Adrenal gland (tissue), 9 donors: ENCODE measurements at regions not wholly inside any gene's neighbourhood (a gene's known extent, or its start where the extent isn't known, plus 50 kb on each side); places are given as distances from the start of the nearest gene placed in this dataset.

Experiments used
- DNase-seq, 7 donors: peaks; one replicate each; pipeline ENCODE4 v3.0.0-alpha.2; 2019 to 2020
- H3K27ac ChIP-seq, 5 donors: fragments of 200-600 bp; sonication (generic) in 4 of 5; 1 replicate in 3 of 5; 2 replicates in 2 of 5; pipeline versions ENCODE4 v1.5.1 to v1.8.0; 2016 to 2020; ENCODE audit warnings: mild to moderate bottlenecking in 1 of 5
- H3K27me3 ChIP-seq: fragments of 200-600 bp; 2 replicates; pipeline ENCODE4 v1.8.0; 2021
- H3K36me3 ChIP-seq, 2 donors: fragments of 200-600 bp; replicated peaks in 1 of 2; 1 replicate in 1 of 2; 2 replicates in 1 of 2; pipeline versions ENCODE4 v1.5.1 to v1.8.0; 2018 to 2022
- H3K4me1 ChIP-seq, 2 donors: fragments of 200-600 bp; replicated peaks in 1 of 2; 1 replicate in 1 of 2; 2 replicates in 1 of 2; pipeline versions ENCODE4 v1.5.1 to v1.8.0; 2018 to 2021
- H3K4me3 ChIP-seq, 4 donors: fragments of 200-600 bp; sonication (generic) in 3 of 4; one replicate each; pipeline ENCODE4 v1.5.1; 2016 to 2018
- H3K9me3 ChIP-seq, 3 donors: fragments of 200-600 bp; sonication (generic) in 1 of 3; replicated peaks in 1 of 3; 1 replicate in 2 of 3; 2 replicates in 1 of 3; pipeline versions ENCODE4 v1.5.1 to v1.8.0; 2016 to 2021
- POLR2A ChIP-seq, 2 donors: fragments of 450-650 bp; IDR thresholded peaks; one replicate each; pipeline ENCODE4 v1.6.1; 2017; ENCODE audit warnings: antibody characterized with exemption in 2 of 2, mild to moderate bottlenecking in 2 of 2, moderate library complexity in 1 of 2
- WGBS, 4 donors: extraction: QIAGEN DNeasy Blood & Tissue Kit in 2 of 4; methylation state at CpG; one replicate each; pipeline versions ENCODE4 v1.1.5 to v1.1.7; 2013 to 2017; 5-methylcytosine and 5-hydroxymethylcytosine counted together
- intact Hi-C, 2 donors: fragments of 100-400 bp; cut with DNase I; formaldehyde crosslinking; loops; one replicate each; pipeline versions ENCODE4 v1.14.1 to v1.15.0; 2022 to 2023
- TF ChIP-seq, protein P1 (sequence below), 6 experiments: fragments of 450-650 bp in 4 of 6; fragments of 200-600 bp in 2 of 6; sonication (generic) in 1 of 6; IDR thresholded peaks; 1 replicate in 5 of 6; 2 replicates in 1 of 6; pipeline versions ENCODE4 v1.5.1 to v1.8.0; 2016 to 2021; ENCODE audit warnings: antibody characterized with exemption in 6 of 6, mild to moderate bottlenecking in 2 of 6, moderate library complexity in 1 of 6
- donor health status: healthy with polysubstance abuse.
- donor health status: Bipolar disorder and iron deficiency.
- donor health status: DM: yes; HTN: yes; CAD: no.
- donor health status: DM: no; HTN: no; CAD: no.
- donor health status: DM: no; HTN: no; CAD: no.

DNA sequence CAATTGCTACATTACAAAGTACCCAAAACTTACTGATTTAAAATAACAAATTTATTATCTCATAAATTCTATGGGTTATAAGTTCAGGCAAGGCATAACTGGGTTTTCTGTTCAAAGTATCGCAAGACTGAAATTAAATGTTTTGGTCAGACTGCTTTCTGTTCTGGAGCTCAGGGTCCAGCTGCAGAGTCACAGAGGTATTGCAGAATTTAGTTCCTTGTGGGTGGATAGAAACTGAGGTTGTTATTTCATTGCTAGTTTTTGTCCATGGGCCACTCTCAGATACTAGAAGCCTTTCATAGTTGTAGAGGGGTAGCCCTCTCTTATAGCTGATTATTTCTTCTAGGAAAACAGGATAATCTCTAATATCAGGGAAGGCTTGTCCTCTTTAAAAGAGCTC, 467.9 kb downstream of the TRHDE start:
- Histone ChIP-seq H3K9me3 (peaks cover 0 to 7% (median 0%) of the 10 kb centered on the region in 3 donors), H3K27ac (no peak overlapping the region), H3K4me3 (no peak overlapping the region), H3K36me3 (no peaks in the 10 kb centered on the region), H3K27me3 (no peaks in the 10 kb centered on the region), H3K4me1 (no peaks in the 10 kb centered on the region)
- TF ChIP-seq, protein P1, sequence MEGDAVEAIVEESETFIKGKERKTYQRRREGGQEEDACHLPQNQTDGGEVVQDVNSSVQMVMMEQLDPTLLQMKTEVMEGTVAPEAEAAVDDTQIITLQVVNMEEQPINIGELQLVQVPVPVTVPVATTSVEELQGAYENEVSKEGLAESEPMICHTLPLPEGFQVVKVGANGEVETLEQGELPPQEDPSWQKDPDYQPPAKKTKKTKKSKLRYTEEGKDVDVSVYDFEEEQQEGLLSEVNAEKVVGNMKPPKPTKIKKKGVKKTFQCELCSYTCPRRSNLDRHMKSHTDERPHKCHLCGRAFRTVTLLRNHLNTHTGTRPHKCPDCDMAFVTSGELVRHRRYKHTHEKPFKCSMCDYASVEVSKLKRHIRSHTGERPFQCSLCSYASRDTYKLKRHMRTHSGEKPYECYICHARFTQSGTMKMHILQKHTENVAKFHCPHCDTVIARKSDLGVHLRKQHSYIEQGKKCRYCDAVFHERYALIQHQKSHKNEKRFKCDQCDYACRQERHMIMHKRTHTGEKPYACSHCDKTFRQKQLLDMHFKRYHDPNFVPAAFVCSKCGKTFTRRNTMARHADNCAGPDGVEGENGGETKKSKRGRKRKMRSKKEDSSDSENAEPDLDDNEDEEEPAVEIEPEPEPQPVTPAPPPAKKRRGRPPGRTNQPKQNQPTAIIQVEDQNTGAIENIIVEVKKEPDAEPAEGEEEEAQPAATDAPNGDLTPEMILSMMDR (IDR thresholded peaks at IDR 0.05) = no peak
- TF ChIP-seq POLR2A (IDR thresholded peaks at IDR 0.05) = no peak
- no peak for DNase-seq
- intact Hi-C loops = no loop called here
- WGBS, 4 donors = 85 to 91% (median 86%) methylated on average over 1 of the region's 1 CpG

DNA sequence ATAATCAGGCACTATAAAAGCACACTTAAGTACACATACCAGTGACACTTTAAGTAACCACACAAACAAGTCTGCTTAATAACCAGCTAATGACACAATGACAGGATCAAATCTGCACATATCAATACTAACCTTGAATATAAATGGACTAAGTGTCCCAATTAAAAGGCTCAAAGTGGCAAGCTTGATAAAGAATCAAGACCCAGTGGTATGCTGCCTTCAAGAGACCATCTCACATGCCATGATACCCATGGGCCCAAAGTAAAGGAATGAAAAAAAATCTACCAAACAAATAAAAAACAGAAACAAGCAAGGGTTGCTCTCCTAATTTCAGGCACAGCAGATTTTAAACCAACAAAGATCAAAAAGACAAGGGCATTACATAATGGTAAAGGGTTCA, 470.4 kb downstream of the TRHDE start:
- no peaks in the 10 kb centered on the region for H3K36me3 ChIP-seq
- H3K4me1 ChIP-seq = no peaks in the 10 kb centered on the region
- DNase-seq = no peak
- peaks cover 0 to 7% (median 0%) of the 10 kb centered on the region in 3 donors for H3K9me3 ChIP-seq
- H3K27ac ChIP-seq = no peak overlapping the region
- H3K4me3 ChIP-seq = no peak overlapping the region
- intact Hi-C loops = no loop called here
- TF ChIP-seq, protein P1 (IDR thresholded peaks at IDR 0.05) = no peak
- no peak for TF ChIP-seq POLR2A (IDR thresholded peaks at IDR 0.05)
- H3K27me3 ChIP-seq = no peaks in the 10 kb centered on the region

DNA sequence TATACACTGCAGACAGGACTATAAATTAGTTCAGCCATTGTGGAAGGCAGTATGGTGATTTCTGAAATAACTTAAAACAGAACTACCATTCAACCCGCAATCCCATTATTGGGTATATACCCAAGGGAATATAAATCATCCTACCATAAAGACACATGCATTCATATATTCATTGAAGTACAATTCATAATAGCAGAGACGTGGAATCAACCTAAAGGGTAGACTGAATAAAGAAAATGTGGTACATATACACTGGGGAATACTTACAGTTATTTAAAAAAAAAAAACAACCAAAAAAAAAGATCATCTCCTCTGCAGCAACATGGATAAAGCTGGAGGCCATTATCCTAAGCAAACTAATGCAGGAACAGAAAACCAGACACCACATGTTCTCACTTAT, 473.9 kb downstream of the TRHDE start:
- Histone ChIP-seq H3K9me3 (peaks cover 0 to 7% (median 0%) of the 10 kb centered on the region in 3 donors), H3K36me3 (no peaks in the 10 kb centered on the region), H3K4me1 (no peaks in the 10 kb centered on the region), H3K4me3 (no peak overlapping the region), H3K27me3 (no peaks in the 10 kb centered on the region), H3K27ac (no peak overlapping the region)
- no peak for TF ChIP-seq POLR2A (IDR thresholded peaks at IDR 0.05)
- TF ChIP-seq, protein P1 (IDR thresholded peaks at IDR 0.05) = no peak
- WGBS, 4 donors = 61 to 80% (median 75%) methylated on average over 2 of the region's 2 CpGs
- no peak for DNase-seq
- intact Hi-C loops = no loop called here

DNA sequence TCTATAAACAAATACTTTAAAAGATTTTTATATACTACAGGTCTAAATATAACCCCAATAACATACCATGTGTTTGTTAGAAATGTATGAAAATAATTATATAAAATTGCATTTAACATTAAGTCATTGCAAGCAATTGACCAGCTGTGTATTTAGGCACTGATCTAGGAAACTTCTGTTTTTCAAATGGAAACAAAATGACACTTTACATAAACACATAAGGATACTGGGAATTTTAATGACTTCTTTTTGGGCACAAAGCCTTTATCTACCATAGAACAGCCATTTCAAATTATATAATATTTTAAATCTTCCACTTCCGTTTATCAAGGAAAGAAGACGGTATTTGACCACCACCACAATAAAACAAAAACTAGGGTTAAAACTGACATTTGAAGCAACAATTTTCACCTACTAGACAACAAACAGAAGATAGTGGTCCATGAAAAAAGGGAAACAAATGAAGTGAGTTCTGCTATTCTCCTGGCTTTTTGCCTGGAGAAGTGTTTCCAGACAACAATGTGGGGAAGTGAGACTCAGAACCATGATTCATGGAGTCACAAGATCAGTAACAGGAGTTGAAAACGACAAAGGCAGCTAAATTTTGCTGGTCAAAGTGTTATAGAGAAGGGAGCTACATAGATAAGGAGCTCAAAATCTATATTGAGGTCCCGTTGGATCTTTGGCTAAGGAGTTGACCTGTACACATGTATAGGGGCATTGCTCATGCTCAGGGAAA, 475.1 kb downstream of the TRHDE start:
- peak overlapping the region in 2 of 5 donors; percentile 50 to 72 for H3K27ac ChIP-seq
- H3K4me1 ChIP-seq = no peaks in the 10 kb centered on the region
- DNase-seq = peak in 1 of 7 donors; percentile 10
- intact Hi-C loops = no loop called here
- 45 to 57% (median 50%) methylated on average over 4 of the region's 4 CpGs for WGBS, 4 donors
- no peaks in the 10 kb centered on the region for H3K27me3 ChIP-seq
- H3K4me3 ChIP-seq = no peak overlapping the region
- H3K36me3 ChIP-seq = no peaks in the 10 kb centered on the region
- peaks cover 0 to 7% (median 0%) of the 10 kb centered on the region in 3 donors for H3K9me3 ChIP-seq
- TF ChIP-seq POLR2A (IDR thresholded peaks at IDR 0.05) = no peak
- TF ChIP-seq, protein P1 (IDR thresholded peaks at IDR 0.05) = no peak
